Left renal cortex interstitium (tissue), 4 donors: ENCODE measurements at regions not wholly inside any gene's neighbourhood (a gene's known extent, or its start where the extent isn't known, plus 50 kb on each side); places are given as distances from the start of the nearest gene placed in this dataset.
"Not testable (repeated sequence)": the region's sequence is repeated elsewhere in the genome, so short reads cannot be mapped to it uniquely, and the experiment has no call there.

ENCODE experiments used
- DNase-seq, 4 donors: peaks; one replicate each; pipeline ENCODE4 v3.0.0-alpha.2; 2013; ENCODE audit warnings: low read depth in 4 of 4, low spot score in 2 of 4, missing footprints in 1 of 4

DNA sequence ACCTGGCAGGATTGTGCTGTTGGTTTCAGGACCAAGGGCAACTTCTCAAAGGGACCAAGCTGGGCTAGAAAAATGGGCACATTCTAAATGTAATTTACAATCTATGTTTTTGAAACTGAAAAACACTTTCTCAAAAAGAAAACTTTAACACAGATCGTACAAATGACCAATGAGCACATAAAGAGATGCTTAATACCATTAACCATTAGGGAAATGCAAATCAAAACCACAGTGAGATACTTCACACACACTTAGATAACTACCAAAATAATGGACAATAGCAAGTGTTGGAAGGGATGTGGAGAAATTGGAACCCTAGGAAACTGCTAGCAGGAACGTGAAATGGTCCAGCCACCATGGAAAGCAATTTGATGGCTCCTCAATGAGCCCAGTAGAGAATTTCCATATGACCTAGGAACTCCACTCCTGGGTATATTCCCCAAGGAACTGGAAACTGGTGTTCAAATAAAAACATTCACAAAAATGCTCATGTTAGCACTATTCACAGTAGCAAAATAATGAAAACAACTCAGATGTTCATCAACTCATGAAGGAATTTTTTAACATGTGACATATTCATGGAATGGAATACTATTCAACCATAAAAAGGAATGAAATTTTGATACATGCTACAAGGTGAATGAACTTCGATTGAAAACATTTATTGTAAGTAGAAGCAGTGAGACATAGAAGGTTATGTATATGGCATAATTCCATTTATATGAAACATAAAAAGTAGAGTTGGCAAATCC is 288.3 kb upstream of the NR2F2 start:
- DNase-seq: no peak

DNA sequence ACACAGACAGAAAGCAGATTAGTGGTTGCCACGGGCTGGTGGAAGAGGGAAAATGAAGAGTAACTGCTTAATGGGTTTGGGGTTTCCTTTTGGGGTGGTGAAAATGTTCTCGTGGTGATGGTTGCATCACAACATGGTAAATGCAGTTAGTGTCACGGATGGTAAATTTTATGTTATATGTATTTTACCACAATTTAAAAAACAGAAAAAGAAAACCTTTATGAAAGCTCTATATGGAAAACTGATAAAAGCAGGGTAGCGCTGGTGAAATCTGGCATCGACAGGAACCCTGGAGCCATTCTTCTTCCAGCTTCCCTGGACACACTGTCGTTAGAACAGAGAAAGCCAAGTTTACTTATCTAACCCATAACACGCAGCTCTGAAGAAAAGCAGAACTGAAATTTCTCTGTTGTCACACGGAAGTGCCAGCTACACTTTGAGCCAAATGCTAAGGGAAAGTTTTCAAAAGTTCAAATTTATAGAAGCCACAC is 287.7 kb upstream of the NR2F2 start:
- DNase-seq: no peak

DNA sequence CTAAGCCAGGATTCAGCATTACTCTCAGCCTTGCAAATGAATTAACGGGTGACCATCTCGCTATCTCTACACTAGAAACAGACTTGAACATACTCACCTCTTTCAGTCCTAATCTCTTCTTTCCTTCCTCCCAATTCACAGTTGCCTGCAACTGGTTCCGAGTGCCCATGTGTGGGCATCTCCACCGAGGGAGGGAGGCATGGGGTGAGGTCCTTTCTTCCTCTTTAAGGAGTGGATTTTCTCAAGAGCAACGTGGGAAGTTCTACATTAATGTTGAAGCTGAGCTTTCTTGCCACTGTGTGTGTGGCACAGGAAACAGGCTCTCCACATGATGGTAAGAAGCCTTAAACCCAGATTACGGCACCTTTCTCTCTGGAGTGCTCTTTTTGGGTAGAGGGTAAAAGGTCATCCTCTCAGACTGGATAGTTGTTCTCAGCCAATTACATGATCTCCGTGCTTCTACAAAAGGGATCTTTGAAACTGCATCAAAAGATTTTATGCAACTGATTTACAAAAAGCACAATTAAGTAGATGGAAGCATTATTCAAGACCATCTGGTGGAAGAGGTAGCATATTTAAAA is 286.8 kb upstream of the NR2F2 start:
- DNase-seq: no peak

DNA sequence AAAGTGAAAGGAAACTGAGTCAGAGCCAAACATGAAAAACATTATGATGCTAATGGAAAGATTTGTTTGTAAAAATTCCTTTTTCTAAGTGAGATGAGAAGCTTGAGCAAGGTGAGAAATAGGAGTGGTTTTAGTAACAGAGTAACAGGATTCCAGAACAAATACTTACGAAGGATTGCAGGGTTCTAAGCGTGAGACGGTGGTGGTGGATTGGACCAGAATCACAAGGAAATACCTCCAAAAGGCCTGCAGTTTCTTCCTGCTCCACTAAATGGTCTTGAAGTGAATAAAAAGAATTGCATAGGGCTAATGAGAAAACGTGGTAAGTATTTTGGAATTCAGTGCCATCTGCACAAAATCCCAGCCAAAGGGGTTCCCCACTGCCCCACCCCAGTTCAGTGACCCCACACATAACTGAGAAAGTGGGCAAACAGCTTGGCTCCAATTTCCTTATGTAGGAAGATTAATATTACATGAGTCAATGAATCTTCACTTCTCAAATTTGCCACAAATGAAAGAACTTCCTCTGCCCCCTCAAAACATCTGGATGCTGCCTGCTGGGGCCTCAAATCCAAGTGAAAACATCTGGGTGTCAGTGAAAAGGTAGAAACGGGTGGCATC is 283.8 kb upstream of the NR2F2 start:
- no peak for DNase-seq

DNA sequence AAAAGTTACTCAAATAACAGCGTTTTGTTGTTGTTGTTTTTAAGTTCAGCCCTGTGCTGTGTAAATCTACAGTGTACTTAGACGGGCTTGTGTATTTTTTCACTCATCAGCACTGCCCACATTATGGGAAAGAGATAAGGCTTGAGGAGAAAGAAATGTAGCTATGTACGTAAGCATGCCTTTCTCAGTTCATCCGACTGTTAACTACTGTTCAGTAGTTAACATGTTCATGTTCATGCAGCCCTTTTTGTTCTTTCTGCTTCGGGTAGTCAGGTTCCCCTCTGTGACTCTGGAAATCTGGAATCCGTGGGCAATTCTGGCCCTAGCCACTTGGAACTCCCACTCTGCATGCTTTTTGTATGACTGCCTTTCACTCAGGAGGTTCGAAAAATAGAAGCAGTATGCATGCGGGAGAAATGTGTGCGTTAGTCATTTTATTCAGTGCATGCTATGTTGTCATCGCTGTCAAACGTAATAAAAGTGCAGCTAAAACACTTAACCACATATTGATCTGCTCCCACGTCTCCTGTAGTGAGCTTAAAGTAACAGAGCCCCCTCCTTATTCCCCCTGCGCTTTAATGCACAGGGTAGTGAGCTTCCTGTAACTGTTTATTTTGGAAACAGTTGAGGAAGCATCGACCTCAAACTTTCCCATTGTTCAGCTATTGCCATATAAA is 283.1 kb upstream of the NR2F2 start:
- no peak for DNase-seq

DNA sequence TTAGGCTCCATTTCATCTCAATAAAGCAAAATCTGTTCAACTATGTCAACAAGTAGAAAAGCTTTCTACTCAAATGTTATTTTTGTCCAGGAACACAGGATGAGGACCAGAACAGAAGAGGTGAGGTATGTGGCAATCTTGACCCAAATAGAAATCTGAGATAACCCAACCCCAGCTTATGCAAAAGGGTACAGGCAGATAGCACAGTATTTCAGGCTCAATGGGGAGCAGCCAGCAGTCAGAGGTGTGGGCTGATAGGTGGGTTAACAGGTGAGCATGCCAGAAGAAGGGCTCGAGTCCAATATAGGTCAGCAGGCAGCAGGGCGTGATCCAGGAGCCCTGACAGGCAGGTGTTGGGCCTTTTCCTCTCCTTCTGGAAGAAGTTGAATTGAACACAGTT is 281.2 kb upstream of the NR2F2 start:
- DNase-seq: no peak

DNA sequence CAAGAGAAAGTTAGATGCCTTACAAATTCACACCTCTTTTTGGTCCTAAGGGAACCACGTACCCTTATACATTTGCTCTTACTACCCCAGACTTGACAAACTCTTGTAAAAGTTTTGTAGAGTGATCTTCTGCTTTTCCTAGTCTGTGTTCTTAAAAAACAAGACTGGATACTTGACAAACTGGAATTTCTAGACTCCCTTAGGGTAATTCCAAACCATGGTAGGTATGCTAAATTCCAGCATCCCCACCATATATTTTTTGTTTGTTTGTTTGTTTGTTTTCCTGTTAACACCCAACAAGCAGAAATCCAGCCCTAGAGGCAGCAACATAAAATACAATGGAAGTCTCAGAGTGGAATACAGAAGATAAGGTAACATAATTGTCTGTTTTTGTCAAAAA is 280.7 kb upstream of the NR2F2 start:
- DNase-seq: no peak

DNA sequence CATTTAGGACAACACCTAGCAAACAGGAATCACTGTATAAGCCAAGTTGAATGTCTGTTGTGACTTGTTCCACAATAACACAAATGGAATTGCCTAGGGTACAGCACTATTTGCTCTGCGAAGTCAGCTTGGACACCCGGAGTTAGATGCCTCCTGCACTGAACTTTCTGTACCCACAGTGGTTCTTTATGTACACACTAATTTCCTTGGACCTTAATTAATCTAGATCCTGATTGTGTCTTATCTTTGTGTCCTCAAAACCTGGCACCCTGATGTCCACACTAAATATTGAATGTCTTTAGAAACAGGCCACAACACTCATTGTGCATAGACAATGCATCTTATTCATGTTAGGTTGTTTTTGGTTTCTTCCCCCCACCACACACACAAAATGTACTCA is 278.9 kb upstream of the NR2F2 start:
- DNase-seq: no peak

DNA sequence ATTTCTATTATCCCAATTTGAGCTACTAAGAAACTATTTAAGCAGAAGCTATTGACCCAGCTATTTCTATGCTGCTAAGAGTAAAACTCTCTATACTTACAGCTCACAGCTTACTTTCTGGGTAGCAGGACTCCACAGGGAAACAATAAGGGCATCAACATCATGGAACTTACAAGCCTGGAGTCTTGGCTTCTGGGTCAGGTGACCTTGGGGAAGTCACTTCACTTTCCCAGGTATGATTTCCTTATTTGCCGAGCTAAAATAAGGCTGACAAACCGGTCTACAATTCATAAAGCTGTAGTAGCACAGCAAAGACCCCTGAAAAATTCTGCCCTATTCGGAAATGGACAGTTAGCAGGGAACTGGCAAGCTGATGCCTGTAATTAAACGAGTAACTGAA is 278.3 kb upstream of the NR2F2 start:
- DNase-seq: no peak

DNA sequence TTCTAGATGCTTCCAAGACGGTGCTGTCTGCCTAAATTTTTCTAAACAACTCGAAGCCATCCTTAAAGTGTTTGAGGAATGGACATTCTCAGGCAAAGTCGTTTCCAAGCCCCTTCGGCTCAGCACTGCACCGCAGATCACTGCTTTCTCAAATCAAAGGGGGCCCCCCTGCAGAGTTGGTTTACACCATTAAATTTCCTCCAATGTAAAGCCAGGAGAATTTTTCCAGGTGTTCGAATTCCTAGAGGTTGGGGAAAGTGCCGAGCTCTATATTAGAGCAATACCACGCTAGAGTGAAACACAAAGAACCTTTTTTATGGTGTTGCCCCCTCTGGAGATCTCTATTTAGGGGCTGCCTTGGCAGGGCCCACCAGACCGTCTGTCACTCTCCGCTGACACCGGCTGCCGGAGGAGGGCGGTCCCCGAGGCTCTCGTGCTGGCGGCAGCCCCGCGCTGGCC is 277.9 kb upstream of the NR2F2 start:
- no peak for DNase-seq

DNA sequence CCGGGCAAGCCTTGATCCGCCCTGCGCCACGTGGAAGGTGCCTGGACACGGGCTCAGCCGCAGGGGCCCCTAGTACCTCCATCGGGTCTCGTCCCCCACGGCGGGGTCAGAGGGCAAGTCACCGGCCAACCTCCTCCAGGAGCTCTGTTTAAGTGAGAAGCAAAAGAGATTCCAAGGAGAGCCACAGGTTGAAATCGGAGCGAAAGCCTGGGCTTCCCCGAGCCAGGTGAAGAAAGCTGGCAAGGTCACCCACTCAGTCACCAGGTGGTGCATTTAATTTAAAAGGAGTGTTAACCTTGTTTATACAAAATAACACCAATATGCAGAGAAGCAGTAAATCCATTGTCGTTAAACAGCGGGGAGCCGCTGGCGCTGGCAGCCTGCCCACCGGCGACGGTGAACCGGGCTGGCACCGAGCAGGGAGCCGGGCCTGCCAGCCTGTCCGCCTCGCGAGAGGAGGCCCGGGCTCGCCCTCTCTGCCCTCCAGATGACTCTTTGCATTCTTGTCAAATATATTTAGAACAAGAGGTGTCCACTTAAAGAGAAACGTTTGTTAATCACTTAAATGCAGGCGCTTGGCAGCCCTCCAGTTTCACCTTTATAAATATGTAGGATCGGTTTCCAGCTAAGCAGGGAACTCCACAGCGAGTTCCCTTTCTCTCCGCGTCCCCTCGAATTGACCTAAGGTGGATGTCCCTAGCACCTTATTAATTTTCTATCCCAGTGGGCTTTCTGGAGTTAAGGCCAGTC is 277.3 kb upstream of the NR2F2 start:
- DNase-seq: peak in 3 of 4 donors; percentile 62 to 77 (median 62)

DNA sequence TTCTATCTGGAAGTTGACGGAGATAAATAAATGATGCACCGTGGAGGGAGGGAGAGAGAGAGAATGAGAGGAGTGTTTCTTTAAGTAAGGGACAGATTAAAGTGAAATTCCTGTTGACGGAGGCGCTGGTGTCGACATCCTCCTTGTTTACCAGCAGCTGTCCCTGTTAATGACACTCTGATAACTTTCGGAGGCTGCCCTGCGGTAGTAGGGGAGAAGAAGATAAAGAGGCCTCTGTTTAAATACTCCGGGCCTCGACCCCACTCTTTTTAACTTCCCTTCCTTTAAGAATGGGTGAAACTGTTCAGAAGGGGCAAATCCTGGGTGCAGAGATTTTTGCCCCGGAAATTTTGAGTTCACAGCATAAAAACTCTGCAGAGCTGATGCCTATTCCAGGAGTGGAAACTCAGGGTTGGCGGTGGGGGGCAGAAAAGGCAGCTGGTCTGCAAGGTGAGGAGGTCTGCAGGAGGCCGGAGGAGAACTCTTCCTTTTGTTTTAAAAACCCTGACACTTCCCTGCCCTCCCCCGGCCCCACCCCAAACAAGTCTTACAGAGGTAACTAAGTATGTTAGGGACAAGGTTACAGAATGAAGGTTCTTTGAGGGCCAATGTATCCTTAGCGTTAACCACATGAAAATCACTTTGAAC is 276.6 kb upstream of the NR2F2 start:
- no peak for DNase-seq

DNA sequence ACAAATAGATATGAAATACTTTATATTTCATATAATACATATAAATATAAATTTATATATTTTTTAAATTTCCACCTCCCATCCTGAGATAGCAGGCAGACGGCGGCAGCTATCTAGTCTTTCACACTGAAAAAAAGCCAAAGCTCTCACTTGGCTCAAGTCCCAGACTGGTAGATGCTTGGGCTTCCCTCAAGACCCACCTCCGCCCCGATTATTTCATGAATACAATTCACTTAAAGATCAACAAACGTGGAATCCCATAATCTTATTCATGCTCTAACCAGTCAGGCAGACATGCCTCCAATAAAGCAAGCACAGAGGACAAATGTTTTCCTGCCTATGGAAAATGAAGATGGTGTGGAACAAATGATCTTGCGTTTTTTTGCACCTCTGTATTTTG is 275.9 kb upstream of the NR2F2 start:
- no peak for DNase-seq

DNA sequence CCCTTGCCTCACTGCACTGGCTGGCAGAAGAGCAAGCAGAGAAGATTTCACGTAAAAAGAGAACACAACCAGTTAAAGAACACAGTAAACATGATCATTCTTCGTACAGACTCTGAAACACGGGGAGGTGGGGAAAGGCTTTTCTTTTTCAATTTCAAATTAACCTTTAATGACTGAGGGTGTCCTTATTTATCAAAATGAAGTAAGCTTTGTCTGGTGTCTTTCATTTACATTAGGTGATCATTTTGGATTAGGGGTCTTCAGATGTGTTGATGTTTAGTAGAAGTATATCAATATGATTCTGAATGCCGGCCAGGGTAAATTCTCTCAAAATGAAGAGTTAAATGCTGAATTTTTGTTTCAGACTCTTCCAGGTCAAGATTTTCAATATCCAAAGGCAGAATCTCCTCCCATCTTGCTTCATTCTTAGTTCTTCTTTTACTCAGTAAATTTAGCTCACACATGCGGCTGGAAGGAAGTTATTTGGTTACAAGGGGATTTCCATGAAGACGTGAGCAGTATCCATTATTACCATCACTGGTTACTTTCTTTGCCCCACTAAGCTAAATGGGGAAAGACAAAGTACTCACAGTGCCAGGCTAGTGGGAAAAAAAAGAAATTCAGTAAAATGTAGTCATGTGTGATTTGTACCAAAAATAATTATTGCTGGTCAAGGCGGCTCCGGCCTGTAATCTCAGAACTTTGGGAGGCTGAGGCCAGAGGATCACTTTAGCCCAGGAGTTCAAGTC is 272.2 kb upstream of the NR2F2 start:
- DNase-seq: no peak

DNA sequence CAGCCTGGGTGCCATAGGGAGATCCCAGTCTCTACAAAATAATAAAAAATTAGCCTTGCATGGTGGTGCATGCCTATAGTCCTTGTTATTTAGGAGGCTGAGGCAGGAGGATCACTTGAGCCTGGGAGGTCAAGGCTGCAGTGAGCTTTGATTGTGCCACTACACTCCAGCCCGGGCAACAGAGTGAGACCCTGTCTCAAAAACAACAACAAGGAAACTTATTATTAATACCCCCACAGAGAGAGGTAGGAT is 271.7 kb upstream of the NR2F2 start:
- not testable (repeated sequence) for DNase-seq

DNA sequence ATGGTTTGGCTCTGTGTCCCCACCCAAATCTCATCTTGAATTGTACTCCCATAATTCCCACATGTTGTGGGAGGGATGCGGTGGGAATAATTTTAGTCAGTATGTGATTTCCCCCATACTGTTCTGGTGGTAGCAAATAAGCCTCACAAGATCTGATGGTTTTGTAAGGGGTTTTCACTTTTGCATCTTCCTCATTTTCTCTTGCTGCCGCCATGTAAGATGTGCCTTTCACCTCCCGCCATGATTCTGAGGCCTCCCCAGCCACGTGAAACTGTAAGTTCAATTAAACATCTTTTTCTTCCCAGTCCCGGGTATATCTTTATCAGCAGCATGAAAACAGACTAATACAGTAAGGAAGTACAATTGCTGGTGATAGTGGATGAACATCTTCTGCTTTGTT is 269.9 kb upstream of the NR2F2 start:
- DNase-seq: not testable (repeated sequence)

DNA sequence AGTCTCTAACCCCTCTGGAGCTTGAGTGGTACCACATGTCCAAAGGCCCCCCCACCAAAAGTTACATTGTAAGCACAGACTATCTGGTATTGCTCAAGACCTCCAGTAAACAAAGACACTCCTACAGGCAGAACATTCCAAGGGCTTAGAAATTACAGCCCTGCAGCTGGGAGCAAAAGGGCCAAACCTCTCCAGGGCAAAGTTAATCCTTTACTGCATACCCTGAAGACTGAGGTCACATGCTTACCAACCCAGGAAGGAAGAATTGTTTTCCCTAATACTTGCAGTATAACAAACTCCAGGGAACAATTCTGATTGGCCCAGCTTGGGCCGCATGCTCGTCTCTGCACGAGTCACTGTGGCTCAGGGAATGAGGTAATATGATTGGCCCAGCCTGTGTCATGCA is 266.1 kb upstream of the NR2F2 start:
- DNase-seq: no peak

DNA sequence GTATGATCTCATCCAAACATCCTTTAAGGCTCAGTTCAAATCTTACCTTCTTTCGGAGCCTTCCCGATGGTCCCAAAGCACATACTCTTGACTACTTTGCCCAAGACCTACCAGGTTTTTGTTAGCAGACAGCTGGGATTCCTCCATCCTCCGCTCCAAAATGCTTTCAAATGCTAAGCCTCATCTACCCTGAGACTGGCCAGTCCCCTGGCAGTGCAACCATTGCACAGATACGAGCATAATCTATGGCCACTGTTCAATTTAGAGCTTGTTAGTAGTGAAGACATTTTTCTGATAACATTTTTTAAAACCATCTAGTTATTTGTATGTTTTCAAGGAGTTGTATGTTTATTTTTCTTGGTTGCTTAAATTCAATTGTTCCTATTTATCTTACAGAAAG is 264.4 kb upstream of the NR2F2 start:
- DNase-seq: no peak

DNA sequence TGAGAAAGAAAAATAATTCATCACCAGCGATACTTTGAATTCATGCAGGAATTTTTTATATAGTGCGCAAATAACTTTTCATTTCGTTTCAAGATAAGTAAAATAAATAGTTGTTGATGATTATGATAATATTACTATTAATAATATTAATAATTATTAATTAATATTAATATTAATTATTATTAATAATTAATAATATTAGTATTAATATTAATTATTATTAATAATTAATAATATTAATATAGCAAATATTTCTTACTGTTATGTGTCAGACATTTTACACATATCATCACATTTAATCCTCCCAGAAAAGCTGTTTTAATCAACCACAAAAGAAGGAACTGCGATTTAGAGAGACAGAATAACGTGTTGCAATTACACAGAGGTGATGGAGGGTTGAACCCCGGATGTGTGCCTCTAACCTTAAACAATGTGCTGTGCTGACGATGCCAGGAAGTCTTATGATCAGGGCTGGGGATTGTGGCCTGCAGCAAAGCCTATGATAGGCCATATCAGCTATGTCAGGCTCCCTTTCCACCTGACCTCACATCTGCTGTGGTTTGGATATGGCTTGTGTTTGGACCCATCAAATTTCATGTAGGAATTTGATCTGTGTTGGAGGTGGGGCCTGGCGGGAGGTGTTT is 263.5 kb upstream of the NR2F2 start:
- DNase-seq: no peak
